GM12878 (cell line): ENCODE measurements at regions not wholly inside any gene's neighbourhood (a gene's known extent, or its start where the extent isn't known, plus 50 kb on each side); places are given as distances from the start of the nearest gene placed in this dataset.

ENCODE experiments used
- ATF3 ChIP-seq: IDR thresholded peaks from 2 replicates; pipeline ENCODE4 v1.6.1; 2011; ENCODE audit warnings: low read depth, mild to moderate bottlenecking, low read length, moderate library complexity, borderline replicate concordance; ENCODE audit errors: extremely low read depth
- CHD2 ChIP-seq: IDR thresholded peaks from 2 replicates; pipeline ENCODE4 v1.6.1; 2011; ENCODE audit warnings: low read depth, low read length, improper control_type of control experiment, borderline replicate concordance
- CTCF ChIP-seq, 3 experiments: IDR thresholded peaks in 2 of 3; conservative IDR thresholded peaks in 1 of 3; 2 replicates each; pipeline ENCODE4 v1.5.1; 2011; ENCODE audit warnings: low read depth in 3 of 3, low read length in 3 of 3, mild to moderate bottlenecking in 3 of 3, control low read depth in 2 of 3, moderate library complexity in 2 of 3, inconsistent platforms in 1 of 3, mixed read lengths in 1 of 3; ENCODE audit not compliant: control insufficient read depth in 2 of 3, insufficient read depth in 1 of 3; ENCODE audit errors: extremely low read depth in 1 of 3
- ELK1 ChIP-seq: IDR thresholded peaks from 2 replicates; pipeline ENCODE4 v1.6.1; 2012; ENCODE audit warnings: low read depth, low read length, improper control_type of control experiment
- ETV6 ChIP-seq, 2 experiments: fragments of 450-650 bp in 1 of 2; IDR thresholded peaks in 1 of 2; conservative IDR thresholded peaks in 1 of 2; 2 replicates each; pipeline ENCODE4 v1.6.1; 2014; ENCODE audit warnings: antibody characterized with exemption in 1 of 2, borderline replicate concordance in 1 of 2, low read depth in 1 of 2, mild to moderate bottlenecking in 1 of 2, moderate library complexity in 1 of 2
- MXI1 ChIP-seq: fragments of 150-350 bp; IDR thresholded peaks from 2 replicates; pipeline ENCODE4 v1.6.1; 2011; ENCODE audit warnings: low read depth, mild to moderate bottlenecking, inconsistent platforms, low read length, improper control_type of control experiment
- POLR2AphosphoS5 ChIP-seq: IDR thresholded peaks from 2 replicates; pipeline ENCODE4 v1.6.1; 2011; ENCODE audit warnings: mild to moderate bottlenecking, low read length, inconsistent platforms
- SIN3A ChIP-seq: IDR thresholded peaks from 2 replicates; pipeline ENCODE4 v1.6.1; 2012; ENCODE audit warnings: low read depth, low read length, improper control_type of control experiment
- SREBF2 ChIP-seq: IDR thresholded peaks from 2 replicates; pipeline ENCODE4 v1.6.1; 2012; ENCODE audit warnings: mild to moderate bottlenecking, low read length
- TCF12 ChIP-seq: IDR thresholded peaks from 2 replicates; pipeline ENCODE4 v1.6.1; 2011; ENCODE audit warnings: low read depth, mild to moderate bottlenecking, low read length
- YBX1 ChIP-seq: fragments of 450-650 bp; IDR thresholded peaks from 2 replicates; pipeline ENCODE4 v1.6.1; 2016; ENCODE audit warnings: antibody characterized with exemption
- YY1 ChIP-seq: IDR thresholded peaks from 2 replicates; pipeline ENCODE4 v1.6.1; 2011; ENCODE audit warnings: low read depth, mild to moderate bottlenecking, low read length
- ZBTB33 ChIP-seq: fragments of 450-650 bp; IDR thresholded peaks from 2 replicates; pipeline ENCODE4 v1.6.1; 2017; ENCODE audit warnings: mild to moderate bottlenecking
- ZNF592 ChIP-seq: fragments of 450-650 bp; IDR thresholded peaks from 2 replicates; pipeline ENCODE4 v1.6.1; 2017; ENCODE audit warnings: mild to moderate bottlenecking, moderate library complexity

- TF ChIP-seq TCF12: no peak
- TF ChIP-seq SREBF2: no peak
- TF ChIP-seq ETV6 (conservative IDR thresholded peaks at IDR 0.05 in 1 of 2, IDR thresholded peaks at IDR 0.05 in 1 of 2; ENCODE audit: borderline replicate concordance in 1 of 2, low read depth in 1 of 2): no peak
- TF ChIP-seq CHD2: no peak
- no peak for TF ChIP-seq CTCF (IDR thresholded peaks at IDR 0.05 in 2 of 3, conservative IDR thresholded peaks at IDR 0.05 in 1 of 3; ENCODE audit: control insufficient read depth in 2 of 3, extremely low read depth in 1 of 3, insufficient read depth in 1 of 3, low read depth in 3 of 3, low read length in 3 of 3)
- no peak for TF ChIP-seq POLR2AphosphoS5
- no peak for TF ChIP-seq ZNF592
- no peak for TF ChIP-seq ZBTB33
- TF ChIP-seq ATF3: no peak
- no peak for TF ChIP-seq YBX1
- TF ChIP-seq SIN3A: no peak
- TF ChIP-seq YY1: no peak
- TF ChIP-seq MXI1: no peak
- TF ChIP-seq ELK1: no peak
These were observed 171.8 kb upstream of the IVNS1ABP start for GRCh38 chr1:185488808-185489207.
